HG02981 (cell line): ENCODE measurements at regions not wholly inside any gene's neighbourhood (a gene's known extent, or its start where the extent isn't known, plus 50 kb on each side); places are given as distances from the start of the nearest gene placed in this dataset.

Experiments used
- ATAC-seq: cut with Tn5 transposase; IDR thresholded peaks from one replicate; pipeline ENCODE4 v1.9.1; 2021; ENCODE audit warnings: mild to moderate bottlenecking, moderate library complexity; ENCODE audit not compliant: unreplicated experiment

DNA sequence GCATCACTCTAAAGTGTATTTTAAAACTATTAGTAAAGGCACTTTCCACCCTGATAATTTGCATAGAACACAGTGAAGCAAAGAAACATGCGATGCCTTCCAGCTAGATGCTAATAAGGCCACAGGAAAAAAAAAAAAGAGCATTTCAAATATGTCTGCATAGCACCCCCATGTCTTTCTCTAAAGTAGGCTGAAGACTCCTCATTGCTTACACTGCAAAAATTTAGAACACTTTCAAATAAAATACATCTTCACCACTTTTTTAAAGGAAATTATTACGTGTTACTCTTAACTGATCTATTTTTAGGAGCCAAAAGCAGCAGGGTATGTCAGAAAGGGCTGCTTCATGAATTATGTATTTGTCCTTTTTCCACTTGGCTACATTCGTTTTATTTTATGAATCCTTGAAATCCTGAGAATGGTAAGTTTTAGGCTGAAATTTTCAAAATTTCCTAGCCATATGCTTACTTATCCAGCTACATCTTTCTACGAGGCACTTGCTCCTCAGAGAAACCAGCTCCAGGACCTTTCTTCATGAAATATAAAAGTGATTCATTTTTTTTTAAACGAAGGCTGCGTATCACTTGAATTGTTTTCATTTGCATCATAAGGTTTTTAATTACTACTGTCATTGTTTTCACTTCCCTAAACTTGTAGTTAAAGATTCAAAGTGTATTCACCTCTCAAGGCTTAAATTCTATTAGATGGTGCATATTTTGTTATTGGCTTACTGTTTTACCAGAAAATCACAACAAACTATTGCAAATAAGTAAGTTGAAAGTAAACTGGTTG is 513.0 kb downstream of the PTPRC start:
- ATAC-seq = peak; percentile 73

DNA sequence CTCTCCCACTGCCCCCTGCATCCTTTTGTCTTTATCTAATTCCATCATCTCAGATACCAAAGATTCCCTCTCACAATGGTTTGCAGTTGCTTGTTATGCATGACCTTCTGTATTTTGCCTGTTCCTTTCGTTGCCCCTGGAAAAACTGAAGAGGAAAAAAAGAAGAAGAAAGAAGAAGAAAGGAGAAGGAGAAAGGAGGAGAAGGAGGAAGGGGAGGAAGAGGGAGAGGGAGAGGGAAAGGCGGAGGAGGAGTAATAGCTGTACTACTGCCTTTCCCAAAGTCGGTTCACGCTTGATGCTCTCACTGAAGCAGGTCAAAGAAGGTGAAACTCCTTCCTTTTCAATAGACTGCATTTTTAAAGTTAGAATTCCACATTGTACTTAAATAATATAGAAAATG is 513.8 kb downstream of the PTPRC start:
- no peak for ATAC-seq

DNA sequence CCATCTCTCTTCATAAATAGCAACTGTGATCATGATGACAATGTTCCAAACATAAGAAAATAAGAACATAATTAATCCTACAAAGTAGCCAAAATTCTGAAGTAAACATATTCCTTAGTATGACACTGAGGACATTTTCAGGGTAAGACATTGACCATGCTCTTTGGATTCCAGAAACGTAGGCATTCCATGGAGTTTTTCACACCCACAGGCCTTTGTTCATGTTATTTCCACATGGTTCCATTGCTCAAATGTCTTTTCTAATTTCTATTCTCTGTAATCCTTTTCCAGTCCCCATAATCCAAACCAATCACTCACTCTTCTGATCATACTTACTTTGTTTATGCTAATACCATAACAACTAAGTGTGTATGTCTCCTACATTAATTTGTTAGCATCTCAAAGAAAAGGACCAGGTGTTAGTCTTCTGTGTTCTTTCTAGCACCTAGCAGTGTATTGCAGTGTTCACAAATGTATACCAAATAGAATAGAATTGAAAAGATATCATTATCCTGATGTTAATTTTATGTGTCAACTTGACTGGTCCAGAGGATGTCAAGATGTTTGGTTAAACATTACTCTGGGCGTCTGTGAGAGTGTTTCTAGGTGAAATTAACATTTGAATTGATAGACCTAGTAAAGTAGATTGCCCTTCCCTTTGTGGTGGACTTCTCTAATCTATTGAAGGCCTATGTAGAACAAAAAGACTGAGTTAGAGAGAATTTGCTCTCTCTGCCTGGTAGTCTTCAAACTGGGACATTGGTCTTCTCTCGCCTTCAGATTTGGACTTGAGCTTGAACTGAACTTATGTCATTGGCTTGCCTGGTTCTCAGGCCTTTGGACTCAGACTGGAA is 516.6 kb downstream of the PTPRC start:
- no peak for ATAC-seq

DNA sequence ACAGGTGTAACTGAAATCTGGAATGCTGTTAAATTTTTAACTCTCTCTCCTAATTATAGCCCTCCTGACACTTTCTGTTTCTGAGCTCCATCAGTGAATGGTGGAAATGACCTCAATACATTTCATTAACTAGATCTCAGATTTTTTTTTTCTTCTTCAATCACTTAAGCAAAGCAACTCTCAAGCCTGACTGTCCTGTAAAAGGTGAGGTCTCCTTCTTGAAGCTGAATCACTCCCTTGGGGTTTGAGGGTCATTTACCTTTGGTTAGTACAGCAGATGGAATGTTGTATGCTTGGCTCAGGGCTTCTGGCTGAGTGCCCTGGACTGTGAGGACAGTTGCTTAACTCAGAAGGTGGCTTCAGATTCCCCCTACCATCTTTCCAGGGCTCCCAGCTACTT is 518.7 kb downstream of the PTPRC start:
- ATAC-seq = peak; percentile 61

DNA sequence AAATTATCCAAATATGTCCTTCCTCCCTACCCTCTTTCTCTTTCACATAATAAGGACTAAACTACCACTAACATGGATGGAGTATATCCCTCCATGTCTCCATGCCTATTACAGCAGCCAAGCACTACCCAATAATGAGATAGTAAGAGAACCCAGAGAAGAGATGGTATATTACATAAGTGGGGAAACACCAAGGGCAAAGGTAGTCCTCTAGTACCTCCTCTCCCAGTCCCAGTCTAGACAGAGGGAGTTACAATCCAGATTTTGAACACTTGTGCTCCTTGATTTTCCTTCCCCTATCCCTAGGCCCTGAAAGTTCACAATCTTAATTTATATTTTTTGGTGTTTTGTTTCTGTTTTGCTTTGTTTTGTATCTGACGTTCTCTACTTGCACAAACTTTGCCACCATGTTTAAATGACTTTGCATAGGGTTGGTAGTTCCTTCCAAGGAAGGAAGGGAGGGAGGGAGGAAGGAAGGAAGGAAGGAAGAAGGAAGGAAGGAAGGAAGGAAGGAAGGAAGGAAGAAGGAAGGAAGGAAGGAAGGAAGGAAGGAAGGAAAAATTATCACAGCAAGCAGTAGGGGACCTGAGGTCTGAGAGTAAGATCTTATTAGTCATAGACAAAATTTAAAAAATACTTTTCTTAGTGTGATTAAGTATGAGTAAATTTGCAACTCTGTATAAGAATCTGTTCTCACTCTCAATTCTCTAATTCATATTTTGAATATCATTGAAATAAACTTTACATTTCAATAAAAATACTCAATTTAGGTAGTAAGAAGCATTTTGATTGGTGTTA is 521.9 kb downstream of the PTPRC start:
- no peak for ATAC-seq

DNA sequence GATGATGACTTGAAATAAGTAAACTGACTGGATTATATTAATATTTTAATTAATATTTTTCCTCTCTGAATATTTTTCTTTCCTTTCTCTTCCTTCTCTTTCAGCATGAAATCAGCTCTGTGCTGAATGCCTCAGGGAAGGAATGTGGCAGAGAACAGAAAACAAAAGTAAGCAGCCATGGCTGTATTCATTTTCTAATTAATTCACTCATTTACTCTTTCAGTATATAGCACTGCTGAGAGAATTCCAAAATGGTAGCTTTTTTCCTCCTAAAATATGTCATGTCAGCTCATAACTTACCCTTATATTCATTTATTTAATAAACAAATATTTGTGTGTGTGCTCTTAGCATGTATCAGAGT is 522.5 kb downstream of the PTPRC start:
- no peak for ATAC-seq

DNA sequence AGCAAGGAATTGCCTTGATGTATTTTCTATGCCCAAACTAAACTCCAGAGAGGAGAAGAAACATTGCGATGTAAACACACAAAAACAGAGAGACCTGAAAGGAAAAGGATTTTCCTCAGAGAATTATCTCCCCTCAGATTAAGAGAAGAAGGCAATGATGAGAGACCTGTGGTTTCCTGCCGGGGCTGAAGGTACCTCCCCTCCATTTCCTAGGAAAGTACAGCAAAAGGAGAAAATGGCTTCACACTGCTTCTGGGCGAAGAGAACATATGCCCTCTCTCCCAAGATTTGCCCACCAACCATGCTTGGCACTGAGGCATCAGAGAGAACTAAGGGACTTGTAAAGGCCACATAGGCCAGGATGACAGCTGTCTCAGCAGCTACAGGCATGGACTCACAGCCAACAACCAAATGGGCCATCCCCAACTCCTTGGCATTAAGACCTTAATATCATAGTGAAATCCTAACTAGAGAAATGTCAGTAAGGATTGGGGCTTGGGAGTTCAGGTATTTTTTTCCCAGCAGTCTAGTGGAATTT is 523.0 kb downstream of the PTPRC start:
- no peak for ATAC-seq

DNA sequence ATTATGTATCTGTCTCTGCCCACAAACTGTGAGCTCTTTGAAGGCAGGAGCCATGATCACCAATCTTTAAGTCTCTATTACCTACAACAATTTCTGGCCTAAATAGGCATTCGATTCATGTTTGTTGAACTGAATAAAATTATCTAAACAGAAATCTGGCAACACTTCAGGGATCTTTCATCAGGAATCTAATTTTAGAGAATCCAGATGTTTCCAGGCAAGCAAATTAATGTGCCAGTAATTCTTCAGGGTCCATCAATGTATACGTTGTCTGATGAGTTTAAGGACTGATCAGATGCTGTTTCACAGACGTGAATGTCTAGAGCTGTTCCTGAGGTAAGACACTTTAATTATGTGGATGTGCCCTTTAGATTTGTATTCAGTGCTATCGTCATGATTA is 524.4 kb downstream of the PTPRC start:
- no peak for ATAC-seq

DNA sequence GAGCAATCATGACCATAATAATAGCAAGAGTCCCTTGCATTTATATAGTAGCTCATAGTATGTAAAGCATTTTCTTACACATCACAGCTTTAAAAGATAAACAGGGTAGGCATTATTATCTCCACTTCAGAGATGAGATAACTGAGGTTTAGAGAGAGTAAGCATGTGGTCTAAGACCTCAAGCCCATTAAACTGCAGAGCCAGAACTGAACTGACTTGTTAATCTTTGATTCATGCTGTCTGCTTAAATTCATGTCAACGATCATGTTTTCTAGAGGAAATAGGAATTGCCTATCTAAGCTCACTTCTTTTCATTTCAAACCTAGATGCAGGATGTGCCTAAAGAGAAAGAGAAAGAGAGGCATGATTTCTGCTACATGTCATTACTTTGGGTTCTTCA is 524.8 kb downstream of the PTPRC start:
- ATAC-seq = peak; percentile 47

DNA sequence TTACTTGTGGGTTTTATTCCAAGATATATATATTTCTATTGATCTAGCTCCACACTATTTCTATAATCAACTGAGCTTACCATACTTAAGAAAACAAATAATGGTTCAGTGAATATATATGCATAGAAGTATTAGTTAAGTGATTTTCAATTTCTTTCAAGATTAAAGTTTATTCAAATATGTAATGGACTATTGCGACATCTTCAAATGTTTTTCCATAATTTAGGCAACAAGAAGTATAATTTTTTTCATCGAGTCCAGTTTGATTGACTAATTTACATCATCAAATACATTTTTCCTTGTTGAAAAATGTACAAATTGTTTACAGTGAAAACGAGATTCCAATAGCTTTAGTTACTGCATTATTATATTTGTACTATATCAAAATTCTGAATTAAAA is 528.6 kb downstream of the PTPRC start:
- no peak for ATAC-seq

DNA sequence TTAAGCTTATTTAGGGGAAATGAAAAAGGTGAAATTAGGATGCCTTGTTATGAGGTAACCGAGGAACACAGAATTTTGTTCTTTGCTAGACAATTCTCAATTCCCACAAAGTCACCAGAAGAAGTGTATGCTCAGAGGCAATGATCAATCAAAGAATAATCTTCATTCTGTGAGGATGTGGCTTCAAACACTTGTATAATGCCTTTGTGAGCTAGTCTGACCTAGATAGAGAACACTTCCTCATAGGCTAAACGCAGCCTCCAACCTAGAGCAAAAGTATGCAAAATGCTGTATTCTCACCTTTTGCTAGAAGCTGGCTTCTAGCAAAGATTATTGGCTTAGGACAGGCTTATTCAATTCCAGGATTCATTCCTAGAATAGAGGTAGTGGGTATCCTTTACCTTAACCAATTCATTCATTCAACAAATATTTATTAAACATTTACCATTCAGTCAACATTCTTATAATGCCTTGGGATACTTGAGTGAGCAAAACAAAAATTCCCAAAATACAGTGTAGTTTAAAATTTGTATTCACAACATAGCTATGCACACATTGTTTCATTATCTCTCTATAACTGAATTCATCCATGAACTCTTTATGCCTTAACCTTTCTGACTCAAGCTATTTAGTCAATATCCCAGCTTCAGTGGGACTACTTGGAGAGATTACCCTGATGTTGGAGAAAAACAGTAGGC is 530.2 kb downstream of the PTPRC start:
- no peak for ATAC-seq

DNA sequence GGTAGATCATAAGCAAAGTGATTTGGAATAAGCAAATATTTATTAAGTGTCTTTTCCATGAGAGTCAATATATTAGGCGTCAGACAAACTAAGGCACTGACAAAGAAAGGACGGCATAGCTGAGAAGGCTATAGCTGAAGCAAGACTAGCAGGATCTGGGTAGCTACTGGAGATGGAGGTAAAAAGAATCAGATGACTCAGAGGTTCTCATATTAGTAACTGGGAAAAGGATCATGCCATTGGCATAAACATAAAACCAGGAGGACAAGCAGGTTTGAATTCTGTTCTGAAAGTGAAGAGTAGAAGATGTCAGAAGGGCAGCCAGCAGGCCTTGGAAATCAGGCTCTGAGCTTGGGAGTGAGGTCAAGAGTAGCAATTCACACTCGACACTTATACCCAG is 531.9 kb downstream of the PTPRC start:
- ATAC-seq = no peak

DNA sequence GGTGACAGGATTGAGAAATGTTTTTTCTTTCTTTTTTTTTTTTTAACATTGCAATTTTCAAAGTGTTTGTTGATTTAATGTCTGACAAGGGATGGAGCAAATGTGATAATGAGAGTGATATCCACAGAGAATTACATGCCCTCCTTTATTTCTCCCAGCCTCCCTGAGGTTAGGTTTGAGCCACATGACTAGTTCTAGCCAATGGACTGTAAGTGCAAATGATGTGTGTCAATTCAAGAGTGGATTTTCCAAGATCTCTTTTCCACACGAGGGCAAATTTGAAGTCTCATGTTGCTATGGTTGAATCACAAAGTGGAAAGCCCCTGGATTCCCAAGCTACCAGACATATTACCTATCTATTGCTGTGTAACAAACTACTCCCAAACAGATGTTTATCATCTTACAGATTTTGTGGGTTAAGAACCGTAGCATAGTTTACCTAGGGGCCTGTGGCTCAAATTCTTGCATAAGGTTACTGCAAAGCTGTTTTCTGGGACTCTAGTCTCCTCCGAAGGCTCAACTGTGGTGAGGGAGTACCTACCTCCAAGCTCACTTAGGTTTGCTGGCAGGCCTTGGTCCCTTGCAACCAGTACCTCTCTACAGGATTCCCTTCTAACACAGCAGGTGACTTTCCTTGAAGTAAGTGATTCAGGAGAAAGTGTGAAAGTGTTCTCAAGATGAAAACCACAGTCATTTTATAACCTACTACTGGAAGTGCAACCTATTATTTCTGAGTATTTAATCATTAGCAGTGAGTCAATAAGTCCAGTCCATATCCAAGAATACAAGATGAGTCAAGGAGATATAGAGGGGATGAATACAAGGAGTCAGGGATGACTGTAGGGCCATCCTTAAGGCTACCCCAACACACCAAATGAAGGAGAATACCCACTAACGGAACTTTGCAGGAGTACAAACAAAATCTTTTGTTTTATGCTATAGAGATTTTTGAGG is 533.6 kb downstream of the PTPRC start:
- ATAC-seq = no peak

DNA sequence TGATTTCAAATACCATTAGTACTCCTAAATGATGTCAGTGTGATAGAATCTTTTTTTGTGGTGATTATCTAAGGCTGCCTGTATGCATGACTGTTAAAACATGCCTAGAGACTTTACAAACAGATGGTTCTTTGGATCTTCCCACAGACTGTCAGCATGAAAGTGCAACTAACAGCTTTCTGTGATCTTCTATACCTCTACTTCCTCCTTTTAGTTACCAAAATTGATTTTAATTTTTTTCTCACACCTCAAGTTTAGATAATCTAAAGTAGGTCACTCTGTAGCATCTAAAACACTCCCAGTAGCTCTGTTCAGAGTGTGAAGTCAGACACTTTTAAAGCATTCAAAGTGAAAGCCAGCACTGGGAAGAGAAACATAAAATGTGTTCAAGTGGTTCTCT is 534.5 kb downstream of the PTPRC start:
- peak; percentile 94 for ATAC-seq

DNA sequence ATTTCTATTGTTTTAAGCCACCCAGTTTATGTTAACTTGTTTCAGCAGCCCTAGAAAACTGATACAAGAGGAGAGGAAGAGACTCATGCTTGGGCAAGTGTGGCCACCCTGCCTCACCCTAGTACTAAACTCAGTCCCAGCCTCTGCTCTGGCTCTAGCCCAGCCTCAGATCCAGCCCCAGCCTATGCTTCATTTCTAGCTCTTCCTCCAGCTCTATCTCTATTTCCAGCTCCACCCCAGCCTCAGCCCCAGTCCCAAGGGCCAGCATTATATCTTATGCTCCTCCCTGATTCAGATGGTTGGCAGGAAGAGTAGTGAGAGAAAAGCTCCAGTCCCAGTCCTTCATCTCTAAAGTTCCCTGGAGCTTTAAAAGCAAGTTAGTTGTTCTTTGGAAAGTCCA is 535.5 kb downstream of the PTPRC start:
- ATAC-seq = no peak

DNA sequence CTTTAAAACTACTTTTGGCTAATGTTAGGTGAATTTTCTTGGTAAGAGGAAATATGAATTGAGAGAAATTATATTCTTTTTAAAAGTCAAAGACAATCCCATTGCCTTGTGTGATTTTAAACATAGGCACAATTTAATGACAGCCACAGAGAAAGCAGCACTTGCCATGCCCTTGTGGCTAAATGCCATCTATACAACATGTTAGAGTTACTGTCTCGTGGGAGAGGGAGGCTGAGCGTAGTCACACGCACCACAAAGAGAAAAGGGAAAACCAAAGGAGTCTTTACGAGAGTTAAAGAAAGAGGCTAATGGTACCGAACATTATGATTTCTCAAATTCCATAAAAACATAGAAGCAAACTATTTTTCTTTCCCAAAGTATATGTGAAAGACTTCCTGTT is 537.9 kb downstream of the PTPRC start:
- ATAC-seq = no peak

DNA sequence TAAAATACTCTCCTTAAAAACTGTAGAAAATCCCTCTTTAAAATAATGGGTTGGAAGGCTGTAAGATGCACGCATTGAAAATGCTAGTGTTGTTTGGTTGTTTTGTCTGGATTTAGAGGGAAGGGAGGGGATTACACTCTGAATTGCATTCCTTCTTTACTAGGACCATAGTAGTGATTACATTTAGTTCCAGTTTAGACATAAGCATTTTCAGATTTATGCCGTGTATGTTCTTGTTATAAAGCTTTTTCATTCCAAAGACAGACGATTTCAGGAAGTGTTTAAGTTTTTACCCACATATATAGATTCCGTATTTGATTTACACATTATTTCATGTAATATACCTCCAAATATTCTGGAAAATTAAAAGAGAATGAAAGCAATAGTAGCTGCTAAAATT is 538.4 kb downstream of the PTPRC start:
- no peak for ATAC-seq

DNA sequence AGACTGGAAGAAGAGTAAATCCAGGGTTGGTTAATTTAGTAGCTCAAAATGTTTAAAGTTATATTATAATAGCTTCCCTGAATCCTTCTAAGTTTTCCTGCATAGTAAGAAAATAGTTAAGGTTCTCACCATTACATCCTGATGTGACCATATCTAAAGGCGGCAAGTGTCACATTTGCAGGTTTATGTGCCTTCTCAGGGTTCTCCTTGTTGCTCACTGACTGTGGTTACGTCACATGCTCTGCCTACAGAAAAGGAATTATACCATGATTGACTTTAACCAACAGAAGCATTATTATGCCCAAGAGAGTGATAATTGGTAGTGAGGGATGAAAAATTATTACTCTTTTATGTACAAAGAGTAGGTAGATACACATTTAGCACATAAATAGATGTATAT is 539.8 kb downstream of the PTPRC start:
- no peak for ATAC-seq

DNA sequence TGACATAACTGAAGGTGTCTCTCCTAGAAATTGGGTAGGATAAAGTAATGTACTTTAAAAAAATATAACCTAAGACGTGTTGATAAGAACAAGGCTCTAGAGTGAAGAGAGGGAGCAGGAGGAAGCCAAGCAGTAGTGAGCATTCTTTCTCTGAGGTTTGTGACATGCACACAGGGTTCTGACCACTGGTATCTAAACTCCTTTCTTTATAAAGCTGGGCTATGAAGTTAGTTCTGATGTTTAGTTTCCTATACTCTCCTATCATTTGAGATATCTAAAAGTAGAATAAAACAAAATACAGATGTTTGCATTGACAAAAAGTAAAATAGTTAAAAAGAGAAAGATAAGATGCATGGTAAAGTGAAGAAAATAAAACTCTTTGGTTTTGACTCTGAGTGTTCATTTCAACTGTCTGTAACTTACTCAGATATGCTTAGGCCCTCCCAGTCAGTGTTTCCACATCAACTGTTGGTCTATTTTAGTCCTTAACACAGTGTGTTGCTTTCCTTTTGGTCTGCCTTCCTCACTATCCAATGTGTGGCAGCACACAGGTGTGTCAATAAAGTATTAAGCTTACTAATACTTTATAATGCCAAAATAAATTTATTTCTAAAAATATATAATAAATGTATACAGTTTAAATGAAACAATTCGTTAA is 543.5 kb downstream of the PTPRC start:
- ATAC-seq = peak; percentile 69
